HG03378 (cell line): ENCODE measurements at regions not wholly inside any gene's neighbourhood (a gene's known extent, or its start where the extent isn't known, plus 50 kb on each side); places are given as distances from the start of the nearest gene placed in this dataset.

Experiments
- ATAC-seq: cut with Tn5 transposase; IDR thresholded peaks from one replicate; pipeline ENCODE4 v1.9.1; 2021; ENCODE audit warnings: mild to moderate bottlenecking, moderate library complexity; ENCODE audit not compliant: unreplicated experiment

- ATAC-seq, result no peak
These were observed 1630.3 kb downstream of the RPA4 start for GRCh38 chrX:98514032-98514431.

DNA sequence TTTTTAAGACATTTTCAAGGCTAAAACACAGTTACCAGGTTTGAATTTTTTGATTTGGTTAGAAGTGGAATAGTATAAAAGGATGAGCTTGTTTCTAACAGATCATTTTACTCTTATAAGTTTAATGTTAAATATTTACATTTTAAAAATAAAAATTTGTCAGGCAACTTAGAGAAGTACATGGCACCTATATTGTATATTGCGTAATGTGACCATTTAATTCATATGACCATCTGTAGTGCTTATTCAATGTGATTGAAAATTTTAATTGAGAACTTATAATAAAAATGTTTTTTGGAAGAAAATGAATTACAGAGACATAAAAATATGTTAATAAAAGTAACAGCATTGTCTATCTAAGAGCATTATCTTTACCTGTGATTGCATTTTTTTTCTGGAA lies 1632.4 kb downstream of the RPA4 start:
- ATAC-seq, result no peak

- ATAC-seq, result no peak
These were observed 1639.3 kb downstream of the RPA4 start for GRCh38 chrX:98523026-98523425.

GRCh38 chrX:98523521-98523920 lies 1639.8 kb downstream of the RPA4 start:
- ATAC-seq, result no peak

- ATAC-seq, result no peak
These were observed 1664.8 kb downstream of the RPA4 start for GRCh38 chrX:98548519-98548918.

DNA sequence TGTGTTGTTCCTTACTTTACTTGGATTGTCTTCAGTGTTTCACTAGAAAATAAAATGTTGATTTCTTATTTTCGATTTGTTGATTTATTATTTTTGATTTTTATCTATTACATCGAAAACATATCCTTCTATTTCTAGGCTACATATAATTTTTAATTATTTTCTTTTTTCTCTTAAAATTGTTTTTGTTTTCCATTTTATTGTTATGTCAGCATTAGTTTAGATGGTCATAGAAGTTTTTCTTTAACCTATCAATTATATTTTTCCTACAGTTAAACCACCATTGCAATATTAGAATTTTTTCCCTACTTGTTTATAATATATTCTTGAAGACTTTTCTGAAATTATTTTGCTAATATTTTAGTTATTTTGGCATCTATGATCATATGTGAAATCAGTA lies 1685.1 kb downstream of the RPA4 start:
- ATAC-seq, result no peak

DNA sequence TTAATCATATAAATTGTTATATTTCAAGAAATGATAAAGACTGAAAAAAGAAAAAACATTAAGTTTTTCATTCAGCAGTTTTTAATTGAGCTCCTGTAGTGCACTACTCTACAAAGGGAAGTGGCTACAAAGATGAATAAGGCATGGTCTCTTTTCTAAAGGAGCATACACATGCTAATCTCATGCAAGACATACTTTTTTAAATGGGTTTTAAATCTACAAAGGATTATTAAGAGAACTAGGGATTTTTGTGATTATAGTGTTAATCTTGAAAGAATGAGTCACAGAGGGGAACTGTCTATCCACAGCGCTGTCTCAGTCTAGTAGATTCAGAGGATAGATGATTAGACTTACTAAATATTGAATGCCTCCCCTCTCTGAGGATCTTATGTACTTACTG lies 1722.2 kb downstream of the RPA4 start:
- ATAC-seq, result no peak

GRCh38 chrX:98607739-98608138 lies 1724.0 kb downstream of the RPA4 start:
- no peak for ATAC-seq

DNA sequence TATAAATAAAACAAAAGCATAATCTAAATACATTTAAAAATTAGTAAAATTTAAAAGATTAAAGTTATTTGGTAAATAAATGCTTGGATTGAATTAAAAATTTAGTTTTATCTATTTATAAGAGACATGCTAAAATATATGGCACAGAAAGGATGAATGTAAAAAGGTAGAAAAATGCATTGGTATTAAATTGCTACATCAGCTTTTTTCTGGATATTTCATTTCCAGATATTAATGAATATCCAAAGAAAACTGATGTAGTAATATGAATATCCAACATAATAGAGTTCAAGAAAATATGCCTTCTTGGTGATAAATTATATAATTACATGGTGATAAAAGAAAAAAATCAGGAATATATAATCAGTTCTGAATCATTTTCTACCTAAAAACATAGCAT lies 1743.9 kb downstream of the RPA4 start:
- no peak for ATAC-seq

- no peak for ATAC-seq
These were observed 1753.7 kb downstream of the RPA4 start for GRCh38 chrX:98637451-98637850.

DNA sequence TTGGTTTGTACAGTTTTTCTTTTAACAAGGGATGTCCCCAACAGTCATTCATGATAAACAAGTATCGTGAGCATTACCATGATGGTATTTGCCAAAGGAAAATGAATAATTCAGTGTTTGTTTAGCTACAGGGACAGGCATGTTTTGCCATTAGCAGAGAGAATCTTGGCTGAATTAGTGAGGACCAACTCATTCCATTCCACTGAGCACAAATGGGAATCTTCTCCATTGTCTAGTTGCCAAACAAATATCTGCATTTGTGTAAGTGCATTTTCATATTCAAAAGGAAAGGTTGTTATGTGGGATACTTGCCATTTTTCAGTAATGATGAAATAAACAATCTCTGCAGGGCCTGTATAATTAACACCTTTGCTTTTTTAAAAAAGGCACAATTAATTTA lies 1762.6 kb downstream of the RPA4 start:
- no peak for ATAC-seq

GRCh38 chrX:98654565-98654964 lies 1755.5 kb downstream of the PCDH19 start:
- no peak for ATAC-seq
